Urothelium cell line (cell line): ENCODE measurements at regions not wholly inside any gene's neighbourhood (a gene's known extent, or its start where the extent isn't known, plus 50 kb on each side); places are given as distances from the start of the nearest gene placed in this dataset.
"Not testable (repeated sequence)": the region's sequence is repeated elsewhere in the genome, so short reads cannot be mapped to it uniquely, and the experiment has no call there.

ENCODE experiments used
- DNase-seq: peaks from one replicate; pipeline ENCODE4 v3.0.0; 2011; ENCODE audit warnings: low spot score, mixed read lengths
- FAIRE-seq: peaks from 2 replicates; lab custom pipeline; 2011; peaks lifted over from hg19 to GRCh38; lab: Jason Lieb, UNC

DNA sequence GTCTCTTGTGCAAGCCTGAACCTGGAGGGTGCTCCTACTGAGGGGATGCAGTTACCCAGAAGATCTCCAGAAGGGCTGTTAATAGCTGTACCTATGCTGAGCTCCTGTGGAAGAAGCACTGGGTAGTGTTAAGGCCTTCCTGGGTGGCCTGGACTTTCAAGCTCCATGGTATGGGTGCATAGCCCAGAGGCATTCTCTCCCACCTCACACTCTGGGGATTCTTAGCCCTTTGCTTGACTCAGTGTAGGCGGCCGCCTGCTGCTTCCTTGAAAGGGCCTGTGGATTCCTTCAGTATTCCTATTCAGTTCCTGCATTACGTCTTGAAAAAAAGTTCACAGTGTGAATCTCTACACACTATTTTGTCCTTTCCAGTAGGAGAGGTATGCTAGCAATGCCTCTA is 235.7 kb upstream of the MAGEB16 start:
- DNase-seq (no peak), FAIRE-seq (no peak)

DNA sequence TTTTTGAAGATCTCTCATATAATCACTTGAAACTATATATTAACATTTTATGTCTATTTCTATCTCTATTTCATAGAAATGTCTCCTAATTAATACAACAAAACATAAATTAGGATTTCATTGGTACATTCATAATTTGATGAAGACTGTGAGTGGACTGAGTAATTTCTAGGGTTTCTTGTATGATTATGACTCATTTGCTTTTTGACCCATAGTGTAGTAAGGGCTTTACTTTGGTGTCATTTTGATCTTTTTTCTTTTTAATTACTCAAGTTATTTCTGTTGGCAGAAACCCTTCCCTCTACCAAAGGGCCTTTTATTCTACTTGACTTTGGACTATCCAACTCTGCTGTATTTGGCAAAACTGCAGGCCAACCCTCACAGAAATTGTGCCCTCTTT is 207.9 kb upstream of the MAGEB16 start:
- DNase-seq (no peak), FAIRE-seq (no peak)

DNA sequence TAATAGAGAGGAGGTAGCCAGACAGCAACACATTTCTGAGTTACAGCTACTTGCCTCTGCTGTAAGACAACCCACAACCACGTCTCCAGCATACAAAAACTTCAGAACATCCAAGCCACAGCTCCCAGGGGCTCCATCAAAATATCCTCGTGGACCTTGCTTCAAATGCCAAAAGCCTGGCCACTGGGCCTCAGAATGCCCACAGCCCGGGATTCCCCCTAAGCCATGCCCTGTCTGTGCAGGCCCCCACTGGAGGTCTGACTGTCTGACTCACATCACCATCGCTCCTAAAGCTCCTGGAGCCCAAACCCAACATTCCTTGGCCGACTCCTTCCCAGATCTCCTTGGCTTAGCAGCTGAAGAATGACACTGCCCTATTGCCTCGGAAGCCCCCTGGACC is 186.6 kb upstream of the MAGEB16 start:
- not testable (repeated sequence) for FAIRE-seq, DNase-seq

GRCh38 chrX:35617836-35618235 is 180.3 kb upstream of the MAGEB16 start:
- FAIRE-seq = no peak
- DNase-seq = no peak

- FAIRE-seq (no peak), DNase-seq (no peak)
Observed at GRCh38 chrX:35622040-35622439, 176.1 kb upstream of the MAGEB16 start.

GRCh38 chrX:35622601-35623000 is 175.5 kb upstream of the MAGEB16 start:
- FAIRE-seq (no peak), DNase-seq (no peak)

GRCh38 chrX:35625714-35626113 is 172.4 kb upstream of the MAGEB16 start:
- FAIRE-seq (no peak), DNase-seq (no peak)

DNA sequence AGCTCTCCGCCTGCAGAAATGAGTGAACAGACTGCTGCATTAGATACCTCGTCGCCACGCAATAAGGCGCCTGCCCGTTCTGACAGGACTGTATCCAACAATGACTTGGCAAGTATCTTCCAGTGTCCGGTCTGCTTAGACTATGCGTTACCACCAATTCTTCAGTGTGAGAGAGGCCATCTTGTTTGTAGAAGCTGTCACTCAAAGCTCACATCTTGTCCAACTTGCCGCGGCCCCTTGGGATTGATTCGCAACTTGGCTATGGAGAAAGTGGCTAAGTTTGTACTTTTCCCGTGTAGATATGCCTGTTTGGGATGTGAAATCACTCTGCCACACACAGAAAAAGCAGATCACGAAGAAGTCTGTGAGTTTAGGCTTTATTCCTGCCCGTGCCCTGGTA is 172.0 kb upstream of the MAGEB16 start:
- FAIRE-seq (no peak), DNase-seq (no peak)

DNA sequence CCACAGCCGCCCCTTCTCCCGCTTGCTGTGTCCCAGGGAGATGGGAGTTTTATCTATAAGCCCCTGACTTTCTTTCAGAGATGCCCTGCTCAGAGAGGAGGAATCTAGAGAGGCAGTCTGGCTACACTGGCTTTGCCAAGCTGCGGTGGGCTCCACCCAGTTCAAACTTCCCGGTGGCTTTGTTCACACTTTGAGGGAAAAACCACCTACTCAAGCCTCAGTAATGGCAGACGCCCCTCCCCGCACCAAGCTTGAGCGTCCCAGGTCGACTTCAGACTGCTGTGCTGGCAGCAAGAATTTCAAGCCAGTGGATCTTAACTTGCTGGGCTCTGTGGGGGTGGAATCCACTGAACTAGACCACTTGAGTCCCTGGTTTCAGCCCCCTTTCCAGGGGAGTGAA is 162.2 kb upstream of the MAGEB16 start:
- not testable (repeated sequence) for DNase-seq, FAIRE-seq

GRCh38 chrX:35664833-35665232 is 133.3 kb upstream of the MAGEB16 start:
- no peak for DNase-seq
- no peak for FAIRE-seq

DNA sequence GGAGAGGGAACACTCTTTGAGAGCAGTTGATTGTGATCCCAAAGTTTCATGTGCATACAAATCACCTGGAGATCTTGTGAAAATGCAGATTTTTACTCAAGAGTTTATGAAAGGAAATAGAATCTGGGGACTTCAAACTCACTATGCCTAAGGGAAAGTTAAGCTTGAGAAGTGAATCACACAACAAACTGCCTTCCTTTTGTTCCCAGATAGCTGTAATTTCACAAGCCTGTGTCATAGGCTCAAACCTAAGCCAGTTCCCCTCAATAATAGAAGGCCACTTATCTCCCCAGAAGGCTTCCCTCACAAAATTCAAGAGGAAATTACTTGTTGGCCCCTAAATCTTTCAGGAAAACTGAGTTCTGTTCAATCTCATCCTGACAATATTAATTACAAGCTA is 132.8 kb upstream of the MAGEB16 start:
- DNase-seq (no peak), FAIRE-seq (no peak)

- no peak for FAIRE-seq
- DNase-seq = no peak
Observed at GRCh38 chrX:35670889-35671288, 127.3 kb upstream of the MAGEB16 start.

DNA sequence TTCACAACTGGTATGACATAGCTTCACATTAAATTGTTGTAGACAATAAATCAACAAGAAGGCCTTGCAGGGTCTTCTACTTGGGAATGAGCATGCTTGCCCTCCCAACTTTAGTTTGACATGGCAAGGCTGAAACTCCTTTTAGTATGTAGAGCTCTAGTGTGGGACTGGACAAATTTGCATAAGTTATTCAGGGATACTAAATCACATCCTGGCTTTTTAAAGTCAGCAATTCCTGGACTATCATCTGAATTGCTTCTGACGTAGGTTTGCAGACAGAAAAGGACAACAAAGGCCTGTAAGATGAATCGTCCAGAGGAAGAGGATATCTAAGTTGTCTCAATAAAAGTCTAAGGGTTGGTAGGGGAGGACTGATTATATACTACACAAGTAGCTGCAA is 123.0 kb upstream of the MAGEB16 start:
- FAIRE-seq (no peak), DNase-seq (no peak)

DNA sequence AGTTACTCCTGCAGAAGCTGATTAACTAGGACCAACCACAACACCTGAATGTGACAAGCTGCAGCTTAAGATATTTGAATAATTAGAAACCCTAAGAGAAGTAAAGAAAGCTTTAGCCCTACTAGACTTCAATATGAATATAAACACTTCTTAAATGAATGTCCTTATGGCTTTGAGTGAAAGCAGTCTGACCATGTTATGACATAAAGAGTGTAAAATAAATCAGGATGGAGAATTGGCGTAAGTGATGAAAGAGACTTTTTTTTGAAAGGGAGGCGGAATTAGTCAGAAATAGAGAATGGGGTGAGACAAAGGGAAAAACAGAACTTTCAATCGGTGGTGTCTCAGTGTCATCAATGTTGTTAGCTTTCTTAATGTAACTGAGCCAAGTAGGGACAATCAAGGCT is 117.2 kb upstream of the MAGEB16 start:
- DNase-seq (no peak), FAIRE-seq (no peak)

GRCh38 chrX:35682476-35682875 is 115.7 kb upstream of the MAGEB16 start:
- FAIRE-seq = no peak

GRCh38 chrX:35696760-35697234 is 101.3 kb upstream of the MAGEB16 start:
- FAIRE-seq (no peak), DNase-seq (no peak)

More at GRCh38 chrX:35682476-35682875, 115.7 kb upstream of the MAGEB16 start:
- DNase-seq = no peak

DNA sequence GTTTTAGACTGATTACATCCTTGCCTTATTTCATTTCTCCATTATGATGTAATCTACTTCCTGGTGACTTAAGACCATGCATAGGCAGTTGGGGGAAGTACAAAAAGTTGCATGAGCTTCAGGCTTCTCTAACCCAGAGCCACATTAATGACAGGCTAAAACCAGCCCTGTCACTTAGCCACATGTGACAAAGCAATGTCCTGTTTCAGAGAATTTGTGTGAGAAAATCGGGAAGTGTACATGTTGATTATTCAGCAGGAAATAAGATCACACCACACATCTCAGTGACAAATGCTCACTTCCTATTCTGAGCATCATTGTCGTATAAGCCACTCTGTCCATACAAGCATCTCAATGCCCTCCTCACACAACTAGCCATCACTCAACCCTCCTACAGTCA is 98.5 kb upstream of the MAGEB16 start:
- DNase-seq (no peak), FAIRE-seq (no peak)

GRCh38 chrX:35700121-35700520 is 98.0 kb upstream of the MAGEB16 start:
- FAIRE-seq = no peak
- DNase-seq = no peak

DNA sequence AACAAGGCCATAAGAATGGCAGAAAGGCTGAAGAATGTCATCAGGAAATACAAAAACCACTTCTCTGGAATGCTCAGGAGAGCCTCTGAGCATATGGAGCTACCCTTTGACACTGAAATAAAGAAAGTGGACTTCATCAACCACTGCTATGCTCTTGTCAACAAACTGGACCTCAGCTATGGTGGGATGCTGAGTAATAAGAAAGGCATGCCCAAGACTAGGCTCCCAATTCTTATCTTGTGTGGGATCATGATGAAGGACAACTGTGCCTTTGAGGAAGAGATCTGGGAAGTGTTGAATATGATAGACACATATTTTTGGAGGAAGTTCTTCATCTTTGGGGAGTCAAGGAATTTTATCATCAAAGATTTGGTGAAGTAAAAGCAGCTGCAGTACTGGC is 86.9 kb upstream of the MAGEB16 start:
- DNase-seq (no peak), FAIRE-seq (no peak)

GRCh38 chrX:35722128-35722527 is 76.0 kb upstream of the MAGEB16 start:
- FAIRE-seq = no peak
- DNase-seq = no peak

DNA sequence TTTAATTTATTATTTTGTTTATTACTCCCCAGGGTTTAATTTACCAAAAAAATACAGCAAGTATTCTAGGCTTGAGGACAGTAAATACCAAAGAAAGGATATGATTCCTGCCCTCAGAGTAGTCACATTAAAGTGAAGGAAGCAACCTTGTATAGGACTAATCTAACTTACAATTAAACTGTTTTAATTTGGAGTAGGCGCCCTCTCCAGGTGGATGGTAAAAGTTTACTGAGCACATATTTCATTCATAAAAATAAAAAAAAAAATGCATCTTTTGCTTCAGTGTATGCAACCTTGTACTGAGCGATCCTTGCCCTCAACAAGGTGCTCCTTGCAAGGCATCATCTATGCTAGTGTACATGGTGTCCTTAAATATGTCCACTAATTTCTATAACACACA is 72.0 kb upstream of the MAGEB16 start:
- FAIRE-seq (no peak), DNase-seq (no peak)

DNA sequence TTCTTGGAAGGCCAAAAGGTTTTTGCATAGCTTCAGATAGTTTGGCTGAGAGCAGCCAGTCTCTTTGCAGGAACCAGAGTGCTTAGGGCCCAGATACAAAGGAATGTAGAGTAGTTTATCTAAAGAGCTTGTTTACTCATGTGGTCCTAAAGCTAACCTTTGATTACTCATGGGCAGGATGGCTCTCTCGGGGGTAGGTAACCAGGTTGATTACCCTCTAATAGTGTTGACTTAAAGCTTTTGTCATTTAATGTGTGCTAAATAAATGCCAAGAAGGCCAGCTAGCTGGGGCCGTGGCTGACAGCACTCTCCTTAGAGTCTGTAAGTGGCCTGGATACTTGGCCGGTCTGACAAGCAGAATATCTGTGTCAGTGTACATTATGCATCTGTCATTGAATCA is 69.7 kb upstream of the MAGEB16 start:
- DNase-seq (no peak), FAIRE-seq (no peak)

DNA sequence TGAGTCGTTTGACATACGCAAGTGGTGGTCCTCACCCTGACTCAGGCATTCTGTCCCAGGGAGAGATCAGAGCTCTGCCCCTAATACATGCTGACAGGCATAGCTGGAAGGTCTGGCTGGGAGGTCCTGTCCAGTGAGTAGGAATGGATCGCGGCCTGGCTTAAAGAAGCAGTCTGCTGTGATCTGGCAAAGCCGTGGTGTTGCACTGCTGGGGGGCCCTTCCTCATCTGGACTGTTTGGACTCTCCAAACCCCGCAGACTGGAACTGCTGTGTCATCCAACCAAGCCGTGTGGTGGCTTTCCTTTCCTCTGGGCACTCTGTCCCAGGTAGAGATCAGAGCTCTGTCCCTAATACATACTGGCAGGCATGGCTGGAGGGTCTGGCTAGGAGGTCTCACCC is 64.3 kb upstream of the MAGEB16 start:
- no peak for FAIRE-seq
- DNase-seq = no peak

DNA sequence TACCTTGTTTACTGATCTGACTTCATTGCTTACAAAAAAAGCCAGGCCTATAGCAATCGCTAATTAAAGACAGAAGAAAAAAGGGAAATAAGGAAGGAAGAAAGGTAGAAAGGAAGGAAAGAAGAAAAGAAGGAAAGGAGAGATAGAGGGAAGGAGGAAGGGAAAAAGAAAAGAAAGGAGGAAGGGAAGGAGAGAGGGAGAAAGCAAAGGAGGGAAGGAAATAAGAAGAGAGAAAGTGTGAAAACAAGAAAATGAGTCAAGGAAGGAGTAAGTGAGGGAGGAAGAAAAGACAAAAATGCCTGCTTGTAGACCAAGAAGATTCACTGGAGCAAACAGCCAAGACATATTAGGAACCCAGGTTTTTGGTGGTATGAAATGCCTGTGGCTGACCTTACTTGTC is 57.0 kb upstream of the MAGEB16 start:
- no peak for DNase-seq
- no peak for FAIRE-seq
